Type B pancreatic cell (in vitro differentiated cells): ENCODE measurements at regions not wholly inside any gene's neighbourhood (a gene's known extent, or its start where the extent isn't known, plus 50 kb on each side); places are given as distances from the start of the nearest gene placed in this dataset.

ENCODE experiments used
- DNase-seq: peaks from one replicate; pipeline ENCODE4 v3.0.0; 2021; ENCODE audit warnings: mixed read lengths; ENCODE audit not compliant: unreplicated experiment; ENCODE audit errors: extremely low spot score
- H3K27ac Mint-ChIP-seq: 2 replicates; pipeline ENCODE4 v1.8.0; 2021; ENCODE audit warnings: mild to moderate bottlenecking, mixed read lengths
- H3K27me3 Mint-ChIP-seq: 2 replicates; pipeline ENCODE4 v1.8.0; 2021; ENCODE audit warnings: mixed read lengths
- H3K36me3 Mint-ChIP-seq: 2 replicates; pipeline ENCODE4 v1.8.0; 2021; ENCODE audit warnings: mixed read lengths
- H3K4me1 Mint-ChIP-seq: one replicate; pipeline ENCODE4 v1.8.0; 2021; ENCODE audit warnings: mixed read lengths; ENCODE audit not compliant: unreplicated experiment
- H3K4me3 Mint-ChIP-seq: 2 replicates; pipeline ENCODE4 v1.8.0; 2021; ENCODE audit warnings: mild to moderate bottlenecking, mixed read lengths
- H3K9me3 Mint-ChIP-seq: 2 replicates; pipeline ENCODE4 v1.8.0; 2021; ENCODE audit warnings: mixed read lengths
- TF ChIP-seq, protein P1 (sequence below): fragments of 200-600 bp; sonication (generic); conservative IDR thresholded peaks from 2 replicates; pipeline ENCODE4 v1.5.0; 2021; ENCODE audit warnings: antibody characterized with exemption, mild to moderate bottlenecking

DNA sequence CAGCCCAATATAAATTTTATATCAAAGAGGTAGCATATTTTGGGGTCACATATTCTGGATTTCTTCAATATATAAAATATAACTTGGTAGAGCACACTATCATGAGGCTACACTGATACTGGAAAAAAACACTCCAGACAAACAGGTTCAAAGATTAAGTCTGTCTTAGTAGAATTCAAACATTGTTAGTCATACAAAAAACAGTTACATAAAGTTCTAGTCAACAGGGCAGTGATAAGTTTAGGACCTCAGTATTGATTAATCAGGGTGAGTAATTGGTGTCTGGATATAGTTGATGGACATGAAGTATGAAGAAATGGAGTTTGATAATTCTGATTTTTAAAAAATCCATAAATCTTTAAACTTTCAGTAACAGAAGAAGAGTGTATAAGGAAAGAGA, 1291.3 kb downstream of the FSTL5 start:
- Mint-ChIP-seq H3K4me3 (no peak overlapping the region), H3K9me3 (no peaks in the 10 kb centered on the region), H3K4me1 (no peaks in the 10 kb centered on the region), H3K27me3 (no peaks in the 10 kb centered on the region), H3K27ac (no peak overlapping the region), H3K36me3 (no peaks in the 10 kb centered on the region)
- DNase-seq = no peak
- TF ChIP-seq, protein P1, sequence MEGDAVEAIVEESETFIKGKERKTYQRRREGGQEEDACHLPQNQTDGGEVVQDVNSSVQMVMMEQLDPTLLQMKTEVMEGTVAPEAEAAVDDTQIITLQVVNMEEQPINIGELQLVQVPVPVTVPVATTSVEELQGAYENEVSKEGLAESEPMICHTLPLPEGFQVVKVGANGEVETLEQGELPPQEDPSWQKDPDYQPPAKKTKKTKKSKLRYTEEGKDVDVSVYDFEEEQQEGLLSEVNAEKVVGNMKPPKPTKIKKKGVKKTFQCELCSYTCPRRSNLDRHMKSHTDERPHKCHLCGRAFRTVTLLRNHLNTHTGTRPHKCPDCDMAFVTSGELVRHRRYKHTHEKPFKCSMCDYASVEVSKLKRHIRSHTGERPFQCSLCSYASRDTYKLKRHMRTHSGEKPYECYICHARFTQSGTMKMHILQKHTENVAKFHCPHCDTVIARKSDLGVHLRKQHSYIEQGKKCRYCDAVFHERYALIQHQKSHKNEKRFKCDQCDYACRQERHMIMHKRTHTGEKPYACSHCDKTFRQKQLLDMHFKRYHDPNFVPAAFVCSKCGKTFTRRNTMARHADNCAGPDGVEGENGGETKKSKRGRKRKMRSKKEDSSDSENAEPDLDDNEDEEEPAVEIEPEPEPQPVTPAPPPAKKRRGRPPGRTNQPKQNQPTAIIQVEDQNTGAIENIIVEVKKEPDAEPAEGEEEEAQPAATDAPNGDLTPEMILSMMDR = no peak

DNA sequence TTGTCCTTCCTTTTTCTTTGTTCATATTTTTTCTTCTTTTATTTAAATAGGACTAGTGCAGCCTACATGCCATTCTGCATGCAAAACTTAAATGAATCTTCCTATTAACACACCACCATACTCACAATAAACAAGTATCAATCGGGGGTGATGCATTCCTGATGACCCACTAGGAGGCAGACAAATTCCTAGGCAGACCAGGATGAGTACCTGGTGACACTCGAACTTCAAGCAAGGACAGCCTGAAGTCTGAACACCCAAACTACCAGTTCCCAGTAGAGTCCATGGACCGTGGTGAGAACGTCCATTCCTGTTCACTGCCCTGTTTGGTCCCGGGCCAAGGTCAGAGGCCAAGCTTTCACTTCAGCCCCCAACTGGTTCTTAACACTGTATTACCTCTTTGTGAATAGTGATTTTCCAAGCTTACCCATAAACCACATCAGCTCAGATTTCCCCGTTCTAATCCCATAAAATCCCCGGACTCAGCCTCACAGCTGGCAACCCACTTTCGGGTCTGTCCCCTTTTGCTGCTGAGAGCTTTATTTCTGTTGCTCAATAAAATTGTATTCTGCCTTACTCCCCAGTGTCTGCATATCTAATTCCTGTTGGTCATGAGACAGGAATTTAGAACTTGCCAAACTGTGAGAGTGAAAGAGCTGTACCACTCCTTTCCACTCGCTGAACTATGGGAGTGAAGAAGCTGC, 1286.6 kb downstream of the FSTL5 start:
- no peaks in the 10 kb centered on the region for H3K9me3 Mint-ChIP-seq
- TF ChIP-seq, protein P1 = no peak
- no peak overlapping the region for H3K27ac Mint-ChIP-seq
- H3K36me3 Mint-ChIP-seq = no peaks in the 10 kb centered on the region
- DNase-seq = no peak
- H3K4me3 Mint-ChIP-seq = no peak overlapping the region
- no peaks in the 10 kb centered on the region for H3K4me1 Mint-ChIP-seq
- H3K27me3 Mint-ChIP-seq = no peaks in the 10 kb centered on the region

DNA sequence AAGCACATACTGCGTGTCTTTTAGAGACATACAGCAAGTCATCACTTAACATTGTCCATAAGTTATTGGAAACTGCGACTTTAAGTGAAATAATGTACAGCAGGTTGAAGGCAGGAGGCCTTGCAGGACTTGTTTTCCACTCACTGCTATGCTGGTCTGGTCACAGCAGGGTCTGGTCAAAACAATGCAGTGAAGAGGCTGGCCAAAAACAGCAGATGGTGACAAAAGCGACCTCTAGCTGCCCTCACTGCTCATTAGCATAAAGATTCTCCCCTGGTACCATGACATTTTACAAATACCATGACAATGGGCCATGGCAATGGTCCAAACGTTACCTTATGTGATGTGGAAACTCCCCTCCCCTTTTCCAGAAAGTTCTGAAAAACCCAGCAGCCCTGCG, 1283.6 kb downstream of the FSTL5 start:
- no peak overlapping the region for H3K27ac Mint-ChIP-seq
- H3K4me3 Mint-ChIP-seq = no peak overlapping the region
- no peaks in the 10 kb centered on the region for H3K4me1 Mint-ChIP-seq
- DNase-seq = no peak
- no peaks in the 10 kb centered on the region for H3K9me3 Mint-ChIP-seq
- TF ChIP-seq, protein P1 = no peak
- no peaks in the 10 kb centered on the region for H3K27me3 Mint-ChIP-seq
- H3K36me3 Mint-ChIP-seq = no peaks in the 10 kb centered on the region

DNA sequence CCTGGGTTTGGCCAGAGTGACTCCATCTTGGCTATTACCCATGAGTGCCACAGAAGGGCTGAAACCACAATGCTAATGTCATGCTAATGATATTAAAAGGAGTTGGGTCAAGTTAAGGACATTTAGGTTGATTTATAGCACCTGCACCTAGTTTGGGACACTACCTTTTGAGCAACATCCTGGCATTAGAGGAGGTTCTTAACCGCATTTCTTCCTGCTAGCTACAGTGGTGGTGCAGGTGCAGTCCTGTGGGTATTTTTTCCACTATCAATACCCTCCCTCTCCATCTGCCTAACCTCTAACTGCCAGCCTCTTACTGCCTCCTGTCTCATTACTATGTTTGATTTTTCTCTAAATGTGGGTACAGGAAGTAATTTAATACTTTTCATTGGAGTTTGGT, 1276.1 kb downstream of the FSTL5 start:
- Mint-ChIP-seq H3K36me3 (no peaks in the 10 kb centered on the region), H3K4me1 (no peaks in the 10 kb centered on the region), H3K4me3 (no peak overlapping the region), H3K27ac (no peak overlapping the region), H3K9me3 (no peaks in the 10 kb centered on the region), H3K27me3 (no peaks in the 10 kb centered on the region)
- DNase-seq = no peak
- TF ChIP-seq, protein P1 = no peak

DNA sequence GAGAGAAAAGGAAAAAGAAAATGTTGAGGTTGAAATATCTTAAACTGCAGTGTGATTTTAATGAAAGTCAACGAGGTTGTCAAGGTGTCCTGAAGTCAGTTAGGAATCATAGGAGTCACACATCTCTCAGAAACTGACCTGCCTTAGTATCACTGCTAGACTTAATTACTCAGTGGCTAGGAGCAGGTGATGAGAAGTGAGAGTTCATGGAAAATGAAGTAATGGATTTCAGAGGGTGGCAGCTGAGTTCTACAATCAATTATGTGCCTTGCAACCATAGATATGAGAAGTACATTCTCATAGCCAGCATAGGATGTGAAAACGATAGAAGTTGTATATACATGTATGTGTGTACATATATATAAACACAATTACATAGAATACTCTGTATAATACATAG, 1269.7 kb downstream of the FSTL5 start:
- Mint-ChIP-seq H3K4me3 (no peak overlapping the region), H3K36me3 (no peaks in the 10 kb centered on the region), H3K4me1 (no peaks in the 10 kb centered on the region), H3K27ac (no peak overlapping the region), H3K9me3 (no peaks in the 10 kb centered on the region), H3K27me3 (no peaks in the 10 kb centered on the region)
- TF ChIP-seq, protein P1 = no peak
- no peak for DNase-seq

DNA sequence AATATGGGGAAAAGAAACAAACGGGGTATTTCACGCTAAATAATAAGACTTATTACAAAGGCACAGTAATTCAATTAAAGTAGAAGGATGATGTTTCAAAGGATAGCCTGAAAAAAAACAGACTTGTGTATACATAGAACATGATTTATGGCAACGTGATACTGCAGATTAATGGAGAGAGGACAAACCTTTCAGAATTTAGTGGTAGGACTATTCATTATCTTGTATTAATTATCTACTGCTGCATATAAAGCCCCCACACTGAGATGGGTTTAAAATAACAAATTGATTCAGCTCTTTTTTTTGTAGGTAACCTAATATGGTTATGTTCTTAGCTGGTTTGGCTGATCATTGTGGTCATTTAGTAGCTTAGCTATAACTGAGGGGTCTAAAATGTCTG, 1269.0 kb downstream of the FSTL5 start:
- no peak overlapping the region for H3K27ac Mint-ChIP-seq
- H3K36me3 Mint-ChIP-seq = no peaks in the 10 kb centered on the region
- no peak overlapping the region for H3K4me3 Mint-ChIP-seq
- no peaks in the 10 kb centered on the region for H3K9me3 Mint-ChIP-seq
- DNase-seq = no peak
- TF ChIP-seq, protein P1 = no peak
- H3K4me1 Mint-ChIP-seq = no peaks in the 10 kb centered on the region
- H3K27me3 Mint-ChIP-seq = no peaks in the 10 kb centered on the region
